HEK293T (cell line): ENCODE measurements at regions not wholly inside any gene's neighbourhood (a gene's known extent, or its start where the extent isn't known, plus 50 kb on each side); places are given as distances from the start of the nearest gene placed in this dataset.

Experiments used
- CTCF ChIA-PET: fragments of 350-600 bp; formaldehyde crosslinking; extraction: SDS; loops from one replicate; lab custom pipeline; 2021; ENCODE audit warnings: antibody characterized with exemption, inconsistent platforms; lab: Yijun Ruan, JAX
- POLR2A ChIA-PET: fragments of 350-600 bp; formaldehyde crosslinking; extraction: SDS; loops from one replicate; lab custom pipeline; 2020; ENCODE audit warnings: antibody characterized with exemption, inconsistent platforms; lab: Yijun Ruan, JAX
- DNase-seq: peaks from one replicate; pipeline ENCODE4 v3.0.0; 2012; ENCODE audit warnings: mixed read lengths; ENCODE audit errors: extremely low spot score
- ARNT ChIP-seq: fragments of 450-650 bp; IDR thresholded peaks from 2 replicates; pipeline ENCODE4 v1.6.1; 2017; ENCODE audit warnings: mild to moderate bottlenecking
- BHLHE40 ChIP-seq: fragments of 450-650 bp; IDR thresholded peaks from 2 replicates; pipeline ENCODE4 v1.6.1; 2016; ENCODE audit warnings: mild to moderate bottlenecking, moderate library complexity, borderline replicate concordance
- CTBP1 ChIP-seq: fragments of 450-650 bp; IDR thresholded peaks from 2 replicates; pipeline ENCODE4 v1.6.1; 2016; ENCODE audit warnings: borderline replicate concordance
- ELF4 ChIP-seq: fragments of 450-650 bp; IDR thresholded peaks from 2 replicates; pipeline ENCODE4 v1.6.1; 2017; ENCODE audit warnings: antibody characterized with exemption
- FOXA1 ChIP-seq: fragments of 450-650 bp; IDR thresholded peaks from 2 replicates; pipeline ENCODE4 v1.6.1; 2016; ENCODE audit warnings: mild to moderate bottlenecking
- FOXK2 ChIP-seq: fragments of 450-650 bp; IDR thresholded peaks from 2 replicates; pipeline ENCODE4 v1.6.1; 2016; ENCODE audit warnings: mild to moderate bottlenecking
- FOXM1 ChIP-seq: fragments of 450-650 bp; IDR thresholded peaks from 2 replicates; pipeline ENCODE4 v1.6.1; 2017; ENCODE audit warnings: mild to moderate bottlenecking, borderline replicate concordance
- HDGF ChIP-seq: fragments of 450-650 bp; IDR thresholded peaks from 2 replicates; pipeline ENCODE4 v1.6.1; 2017; ENCODE audit warnings: antibody characterized with exemption, borderline replicate concordance
- L3MBTL2 ChIP-seq: fragments of 450-650 bp; conservative IDR thresholded peaks from 2 replicates; pipeline ENCODE4 v1.6.1; 2016; ENCODE audit warnings: mild to moderate bottlenecking
- LEF1 ChIP-seq: fragments of 450-650 bp; IDR thresholded peaks from 2 replicates; pipeline ENCODE4 v1.6.1; 2017; ENCODE audit warnings: mild to moderate bottlenecking, borderline replicate concordance
- NFRKB ChIP-seq: fragments of 450-650 bp; IDR thresholded peaks from 2 replicates; pipeline ENCODE4 v1.6.1; 2016; ENCODE audit warnings: mild to moderate bottlenecking, moderate library complexity
- PKNOX1 ChIP-seq: fragments of 450-650 bp; IDR thresholded peaks from 2 replicates; pipeline ENCODE4 v1.6.1; 2016
- SP1 ChIP-seq: fragments of 450-650 bp; IDR thresholded peaks from 2 replicates; pipeline ENCODE4 v1.6.1; 2017
- SUZ12 ChIP-seq: fragments of 450-650 bp; IDR thresholded peaks from 2 replicates; pipeline ENCODE4 v1.6.1; 2016; ENCODE audit warnings: mild to moderate bottlenecking
- TARDBP ChIP-seq: fragments of 450-650 bp; IDR thresholded peaks from 2 replicates; pipeline ENCODE4 v1.6.1; 2016
- ZNF384 ChIP-seq: fragments of 450-650 bp; IDR thresholded peaks from 2 replicates; pipeline ENCODE4 v1.6.1; 2016

- TF ChIP-seq L3MBTL2 (no peak), FOXA1 (no peak), ARNT (no peak), CTBP1 (no peak), FOXK2 (no peak), HDGF (no peak), BHLHE40 (no peak), ZNF384 (no peak), SP1 (no peak), ELF4 (no peak), SUZ12 (no peak), PKNOX1 (no peak), NFRKB (no peak), TARDBP (no peak), FOXM1 (no peak), LEF1 (no peak)
- ChIA-PET CTCF (no interaction called here), POLR2A (no interaction called here)
- DNase-seq = no peak
Measured at GRCh38 chr14:40271480-40271879, 839.2 kb upstream of the FBXO33 start.

- DNase-seq = no peak
- ChIA-PET CTCF (no interaction called here), POLR2A (no interaction called here)
- TF ChIP-seq TARDBP (no peak), FOXM1 (no peak)
Measured at GRCh38 chr14:40269436-40269835, 837.2 kb upstream of the FBXO33 start.

- POLR2A ChIA-PET = no interaction called here
- CTCF ChIA-PET = no interaction called here
- no peak for DNase-seq
- TF ChIP-seq FOXK2 (no peak), SP1 (no peak), FOXA1 (no peak), BHLHE40 (no peak), ELF4 (no peak), ZNF384 (no peak), ARNT (no peak), CTBP1 (no peak), L3MBTL2 (no peak)
Measured at GRCh38 chr14:40268236-40268635, 836.0 kb upstream of the FBXO33 start.

- TF ChIP-seq FOXK2 (no peak), FOXM1 (no peak), ARNT (no peak), SP1 (no peak), ZNF384 (no peak), LEF1 (no peak), NFRKB (no peak), BHLHE40 (no peak), ELF4 (no peak), CTBP1 (no peak), FOXA1 (no peak), L3MBTL2 (no peak), TARDBP (no peak), HDGF (no peak), SUZ12 (no peak), PKNOX1 (no peak)
- no peak for DNase-seq
- POLR2A ChIA-PET = no interaction called here
- CTCF ChIA-PET = no interaction called here
Measured at GRCh38 chr14:40265096-40265495, 832.9 kb upstream of the FBXO33 start.

- CTCF ChIA-PET = no interaction called here
- TF ChIP-seq PKNOX1 (no peak), ELF4 (no peak), HDGF (no peak), FOXM1 (no peak), ZNF384 (no peak)
- POLR2A ChIA-PET = no interaction called here
- DNase-seq = no peak
Measured at GRCh38 chr14:40252817-40253447, 820.7 kb upstream of the FBXO33 start.

- no peak for DNase-seq
- ChIA-PET CTCF (no interaction called here), POLR2A (no interaction called here)
- TF ChIP-seq FOXA1 = no peak
- TF ChIP-seq NFRKB = no peak
- no peak for TF ChIP-seq TARDBP
- TF ChIP-seq L3MBTL2 = no peak
- no peak for TF ChIP-seq BHLHE40
- no peak for TF ChIP-seq SUZ12
- no peak for TF ChIP-seq SP1
- no peak for TF ChIP-seq FOXM1
Measured at GRCh38 chr14:40248671-40249070, 816.4 kb upstream of the FBXO33 start.

GRCh38 chr14:40240245-40240859 is 808.1 kb upstream of the FBXO33 start:
- TF ChIP-seq ARNT (no peak), SP1 (no peak), FOXK2 (no peak), L3MBTL2 (no peak), CTBP1 (no peak)
- ChIA-PET POLR2A (no interaction called here), CTCF (no interaction called here)
- no peak for DNase-seq
